PC-3 (cell line): ENCODE measurements at regions not wholly inside any gene's neighbourhood (a gene's known extent, or its start where the extent isn't known, plus 50 kb on each side); places are given as distances from the start of the nearest gene placed in this dataset.

ENCODE experiments used
- EZH2 ChIP-seq: fragments of 300-600 bp; sonication (generic); IDR thresholded peaks from one replicate; pipeline ENCODE4 v1.6.1; 2017; ENCODE audit warnings: antibody characterized with exemption, mild to moderate bottlenecking, low read length; ENCODE audit not compliant: unreplicated experiment
- EZH2phosphoT487 ChIP-seq: fragments of 300-600 bp; sonication (generic); IDR thresholded peaks from 2 replicates; pipeline ENCODE4 v1.6.1; 2018; ENCODE audit warnings: mild to moderate bottlenecking, antibody characterized with exemption, low read length, borderline replicate concordance
- TF ChIP-seq, protein P1 (sequence below): fragments of 300-600 bp; sonication (generic); conservative IDR thresholded peaks from 2 replicates; pipeline ENCODE4 v1.5.1; 2017; ENCODE audit warnings: antibody characterized with exemption, low read depth, mild to moderate bottlenecking, low read length

DNA sequence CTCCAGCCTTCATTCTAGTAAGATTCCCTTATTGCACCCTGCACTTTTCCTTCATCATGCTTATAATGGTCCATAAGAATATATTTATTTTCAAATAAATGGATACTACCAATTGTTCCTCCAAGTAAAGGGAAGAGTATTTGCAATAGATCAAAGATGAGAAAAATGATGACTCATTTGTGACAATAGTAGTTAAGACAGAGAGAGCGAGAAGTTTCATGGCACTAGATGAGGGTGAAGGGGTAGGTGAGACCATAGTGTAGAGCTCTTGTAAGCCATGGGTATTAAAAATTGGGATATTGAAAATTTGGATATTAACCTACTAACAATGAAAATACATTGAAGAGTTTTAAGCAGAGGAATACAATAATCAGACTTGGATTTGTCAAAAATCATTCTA, 404.6 kb downstream of the EFNA5 start:
- no peak for TF ChIP-seq EZH2phosphoT487
- TF ChIP-seq, protein P1, sequence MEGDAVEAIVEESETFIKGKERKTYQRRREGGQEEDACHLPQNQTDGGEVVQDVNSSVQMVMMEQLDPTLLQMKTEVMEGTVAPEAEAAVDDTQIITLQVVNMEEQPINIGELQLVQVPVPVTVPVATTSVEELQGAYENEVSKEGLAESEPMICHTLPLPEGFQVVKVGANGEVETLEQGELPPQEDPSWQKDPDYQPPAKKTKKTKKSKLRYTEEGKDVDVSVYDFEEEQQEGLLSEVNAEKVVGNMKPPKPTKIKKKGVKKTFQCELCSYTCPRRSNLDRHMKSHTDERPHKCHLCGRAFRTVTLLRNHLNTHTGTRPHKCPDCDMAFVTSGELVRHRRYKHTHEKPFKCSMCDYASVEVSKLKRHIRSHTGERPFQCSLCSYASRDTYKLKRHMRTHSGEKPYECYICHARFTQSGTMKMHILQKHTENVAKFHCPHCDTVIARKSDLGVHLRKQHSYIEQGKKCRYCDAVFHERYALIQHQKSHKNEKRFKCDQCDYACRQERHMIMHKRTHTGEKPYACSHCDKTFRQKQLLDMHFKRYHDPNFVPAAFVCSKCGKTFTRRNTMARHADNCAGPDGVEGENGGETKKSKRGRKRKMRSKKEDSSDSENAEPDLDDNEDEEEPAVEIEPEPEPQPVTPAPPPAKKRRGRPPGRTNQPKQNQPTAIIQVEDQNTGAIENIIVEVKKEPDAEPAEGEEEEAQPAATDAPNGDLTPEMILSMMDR = no peak
- no peak for TF ChIP-seq EZH2
